Activated T-helper 1 cell treated with anti-CD3 and anti-CD28 coated beads, Interleukin-2, amount 50 U/mL, for 16 hours (primary cell): ENCODE measurements at regions not wholly inside any gene's neighbourhood (a gene's known extent, or its start where the extent isn't known, plus 50 kb on each side); places are given as distances from the start of the nearest gene placed in this dataset.

Source experiments
- DNase-seq, 2 donors: peaks; one replicate each; pipeline ENCODE4 v3.0.0-alpha.2; 2020; ENCODE audit warnings: low read depth in 1 of 2, low spot score in 1 of 2

- no peak for DNase-seq
Measured at GRCh38 chr1:5640845-5641244, 351.4 kb downstream of the NPHP4 start.

GRCh38 chr1:5639106-5639722, 353.0 kb downstream of the NPHP4 start:
- no peak for DNase-seq

- DNase-seq, result no peak
Measured at GRCh38 chr1:5638582-5638981, 353.6 kb downstream of the NPHP4 start.

- DNase-seq, result no peak
Measured at GRCh38 chr1:5637171-5637570, 355.1 kb downstream of the NPHP4 start.

- DNase-seq, result no peak
Measured at GRCh38 chr1:5634893-5635292, 357.3 kb downstream of the NPHP4 start.

- DNase-seq, result no peak
Measured at GRCh38 chr1:5632814-5633213, 359.4 kb downstream of the NPHP4 start.

GRCh38 chr1:5632224-5632623, 360.0 kb downstream of the NPHP4 start:
- no peak for DNase-seq

- DNase-seq, result no peak
Measured at GRCh38 chr1:5628416-5628815, 363.8 kb downstream of the NPHP4 start.

- DNase-seq, result no peak
Measured at GRCh38 chr1:5623399-5623798, 368.8 kb downstream of the NPHP4 start.

- no peak for DNase-seq
Measured at GRCh38 chr1:5622412-5622811, 369.8 kb downstream of the NPHP4 start.

GRCh38 chr1:5621692-5622091, 370.5 kb downstream of the NPHP4 start:
- no peak for DNase-seq

- DNase-seq, result no peak
Measured at GRCh38 chr1:5620997-5621396, 371.2 kb downstream of the NPHP4 start.

GRCh38 chr1:5620418-5620817, 371.8 kb downstream of the NPHP4 start:
- no peak for DNase-seq

- no peak for DNase-seq
Measured at GRCh38 chr1:5619469-5619868, 372.8 kb downstream of the NPHP4 start.

GRCh38 chr1:5617546-5617945, 374.7 kb downstream of the NPHP4 start:
- DNase-seq, result no peak

GRCh38 chr1:5617179-5617520, 375.1 kb downstream of the NPHP4 start:
- no peak for DNase-seq

GRCh38 chr1:5616366-5617178, 375.7 kb downstream of the NPHP4 start:
- DNase-seq, result no peak

- DNase-seq, result no peak
Measured at GRCh38 chr1:5615076-5615475, 377.1 kb downstream of the NPHP4 start.

- no peak for DNase-seq
Measured at GRCh38 chr1:5613900-5614299, 378.3 kb downstream of the NPHP4 start.

GRCh38 chr1:5611851-5612250, 380.4 kb downstream of the NPHP4 start:
- DNase-seq, result no peak

- no peak for DNase-seq
Measured at GRCh38 chr1:5611431-5611830, 380.8 kb downstream of the NPHP4 start.

GRCh38 chr1:5610432-5610831, 381.8 kb downstream of the NPHP4 start:
- DNase-seq, result no peak
